Panc1 (cell line): ENCODE measurements at regions not wholly inside any gene's neighbourhood (a gene's known extent, or its start where the extent isn't known, plus 50 kb on each side); places are given as distances from the start of the nearest gene placed in this dataset.

Source experiments
- ATAC-seq: fragments of 200-7000 bp; cut with Tn5 transposase; 2 replicates; pipeline ENCODE4 v1.9.1; 2020; ENCODE audit warnings: mild to moderate bottlenecking, moderate library complexity
- BruUV-seq: library from RNA; stranded (reverse); fragments of 400-500 nt; replicated peaks from 2 replicates; lab custom pipeline; 2021; lab: Mats Ljungman, UMichigan
- CTCF ChIA-PET: fragments of 300-600 bp; sonication (Branson Sonifier 250); formaldehyde crosslinking; loops from one replicate; lab custom pipeline; 2022; ENCODE audit warnings: antibody characterized with exemption; lab: Charles Lee
- POLR2A ChIA-PET: fragments of 300-600 bp; sonication (Branson Sonifier 250); formaldehyde crosslinking; loops from one replicate; lab custom pipeline; 2022; ENCODE audit warnings: antibody characterized with exemption; lab: Charles Lee
- DNase-seq: peaks from one replicate; pipeline ENCODE4 v3.0.0-alpha.2; 2010; ENCODE audit warnings: low read depth, low spot score
- H3K27ac ChIP-seq: 2 replicates; pipeline ENCODE4 v1.5.1; 2011; ENCODE audit warnings: mild to moderate bottlenecking, low read length, inconsistent platforms
- H3K27me3 ChIP-seq: fragments of 200-500 bp; sonication (Bioruptor generic); 2 replicates; pipeline ENCODE4 v1.6.0; 2014; ENCODE audit warnings: low read length, inconsistent platforms; ENCODE audit not compliant: control insufficient read depth, insufficient read depth
- H3K36me3 ChIP-seq: fragments of 200-500 bp; sonication (Bioruptor generic); 2 replicates; pipeline ENCODE4 v1.5.1; 2014; ENCODE audit warnings: inconsistent platforms, mild to moderate bottlenecking, low read length, moderate library complexity; ENCODE audit not compliant: control insufficient read depth, insufficient read depth
- H3K4me1 ChIP-seq: 2 replicates; pipeline ENCODE4 v1.5.1; 2011; ENCODE audit warnings: inconsistent platforms, mild to moderate bottlenecking, low read length, moderate library complexity; ENCODE audit not compliant: control insufficient read depth, insufficient read depth
- H3K4me3 ChIP-seq, 2 experiments: 2 replicates each; pipeline ENCODE4 v1.5.1; 2011 to 2012; ENCODE audit warnings: low read depth in 2 of 2, low read length in 2 of 2, mild to moderate bottlenecking in 2 of 2, inconsistent platforms in 1 of 2, moderate library complexity in 1 of 2
- H3K9me3 ChIP-seq: fragments of 200-500 bp; sonication (Bioruptor generic); 2 replicates; pipeline ENCODE4 v1.5.1; 2014; ENCODE audit warnings: low read depth, mild to moderate bottlenecking, inconsistent platforms, low read length, moderate library complexity; ENCODE audit not compliant: control insufficient read depth, insufficient read depth
- POLR2AphosphoS5 ChIP-seq: IDR thresholded peaks from 2 replicates; pipeline ENCODE4 v1.6.1; 2012; ENCODE audit warnings: mild to moderate bottlenecking, low read depth, low read length, moderate library complexity
- SIN3A ChIP-seq: IDR thresholded peaks from 2 replicates; pipeline ENCODE4 v1.6.1; 2012; ENCODE audit warnings: low read depth, mild to moderate bottlenecking, low read length, moderate library complexity, borderline replicate concordance; ENCODE audit not compliant: insufficient read depth
- TCF7L2 ChIP-seq: IDR thresholded peaks from 2 replicates; pipeline ENCODE4 v1.6.1; 2011; ENCODE audit warnings: mild to moderate bottlenecking, low read depth, low read length, inconsistent platforms
- in situ Hi-C: cut with HindIII; loops from 2 replicates; pipeline ENCODE4 v1.10.0; 2016; ENCODE audit warnings: low sequenced_read_pairs, low pct_unique_long_range_greater_than_20kb
- intact Hi-C: fragments of 100-400 bp; cut with micrococcal nuclease; formaldehyde crosslinking; loops from one replicate; pipeline ENCODE4 v1.10.0; 2022; ENCODE audit not compliant: unreplicated experiment
- TF ChIP-seq, protein P1 (sequence below), 2 experiments: IDR thresholded peaks; 2 replicates each; pipeline ENCODE4 v1.6.1; 2011 to 2012; ENCODE audit warnings: low read depth in 2 of 2, control low read depth in 1 of 2, low read length in 1 of 2, mild to moderate bottlenecking in 1 of 2, moderate library complexity in 1 of 2; ENCODE audit not compliant: insufficient read depth in 1 of 2
- TF ChIP-seq, protein P2 (sequence below): fragments of 450-650 bp; IDR thresholded peaks from 2 replicates; pipeline ENCODE4 v1.5.1; 2017; ENCODE audit warnings: mild to moderate bottlenecking

DNA sequence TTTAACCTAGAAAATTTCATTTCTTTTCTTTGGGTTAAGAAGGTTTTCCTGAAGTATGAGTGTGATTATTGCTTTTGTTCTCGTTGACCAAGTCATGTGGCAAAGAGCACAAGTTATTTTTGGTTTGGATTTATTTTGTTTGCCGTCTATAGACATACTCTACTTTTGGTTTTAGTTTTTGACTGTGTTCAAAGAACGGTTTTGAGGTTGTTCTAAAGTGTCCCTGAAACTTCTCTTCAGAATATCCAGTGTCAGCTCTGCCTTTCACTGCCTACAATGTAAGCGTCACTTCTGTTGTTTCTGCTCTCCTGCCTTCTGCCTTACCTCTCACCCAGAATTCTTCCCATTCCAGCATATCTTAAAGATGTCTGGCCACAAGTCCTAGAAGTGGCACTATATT, 812.2 kb downstream of the C4orf33 start:
- BruUV-seq: no TSS peak
- Histone ChIP-seq H3K4me1 (no peaks in the 10 kb centered on the region), H3K27me3 (no peaks in the 10 kb centered on the region), H3K4me3 (no peak overlapping the region), H3K9me3 (no peaks in the 10 kb centered on the region), H3K36me3 (no peaks in the 10 kb centered on the region), H3K27ac (no peak overlapping the region)
- ChIA-PET POLR2A (no interaction called here), CTCF (no interaction called here)
- intact Hi-C loops (no loop called here), in situ Hi-C loops (no loop called here)
- no peak for TF ChIP-seq TCF7L2
- TF ChIP-seq SIN3A: no peak
- TF ChIP-seq, protein P1, sequence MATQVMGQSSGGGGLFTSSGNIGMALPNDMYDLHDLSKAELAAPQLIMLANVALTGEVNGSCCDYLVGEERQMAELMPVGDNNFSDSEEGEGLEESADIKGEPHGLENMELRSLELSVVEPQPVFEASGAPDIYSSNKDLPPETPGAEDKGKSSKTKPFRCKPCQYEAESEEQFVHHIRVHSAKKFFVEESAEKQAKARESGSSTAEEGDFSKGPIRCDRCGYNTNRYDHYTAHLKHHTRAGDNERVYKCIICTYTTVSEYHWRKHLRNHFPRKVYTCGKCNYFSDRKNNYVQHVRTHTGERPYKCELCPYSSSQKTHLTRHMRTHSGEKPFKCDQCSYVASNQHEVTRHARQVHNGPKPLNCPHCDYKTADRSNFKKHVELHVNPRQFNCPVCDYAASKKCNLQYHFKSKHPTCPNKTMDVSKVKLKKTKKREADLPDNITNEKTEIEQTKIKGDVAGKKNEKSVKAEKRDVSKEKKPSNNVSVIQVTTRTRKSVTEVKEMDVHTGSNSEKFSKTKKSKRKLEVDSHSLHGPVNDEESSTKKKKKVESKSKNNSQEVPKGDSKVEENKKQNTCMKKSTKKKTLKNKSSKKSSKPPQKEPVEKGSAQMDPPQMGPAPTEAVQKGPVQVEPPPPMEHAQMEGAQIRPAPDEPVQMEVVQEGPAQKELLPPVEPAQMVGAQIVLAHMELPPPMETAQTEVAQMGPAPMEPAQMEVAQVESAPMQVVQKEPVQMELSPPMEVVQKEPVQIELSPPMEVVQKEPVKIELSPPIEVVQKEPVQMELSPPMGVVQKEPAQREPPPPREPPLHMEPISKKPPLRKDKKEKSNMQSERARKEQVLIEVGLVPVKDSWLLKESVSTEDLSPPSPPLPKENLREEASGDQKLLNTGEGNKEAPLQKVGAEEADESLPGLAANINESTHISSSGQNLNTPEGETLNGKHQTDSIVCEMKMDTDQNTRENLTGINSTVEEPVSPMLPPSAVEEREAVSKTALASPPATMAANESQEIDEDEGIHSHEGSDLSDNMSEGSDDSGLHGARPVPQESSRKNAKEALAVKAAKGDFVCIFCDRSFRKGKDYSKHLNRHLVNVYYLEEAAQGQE (IDR thresholded peaks at IDR 0.05; ENCODE audit: insufficient read depth in 1 of 2, low read depth in 2 of 2, low read length in 1 of 2): no peak
- TF ChIP-seq, protein P2, sequence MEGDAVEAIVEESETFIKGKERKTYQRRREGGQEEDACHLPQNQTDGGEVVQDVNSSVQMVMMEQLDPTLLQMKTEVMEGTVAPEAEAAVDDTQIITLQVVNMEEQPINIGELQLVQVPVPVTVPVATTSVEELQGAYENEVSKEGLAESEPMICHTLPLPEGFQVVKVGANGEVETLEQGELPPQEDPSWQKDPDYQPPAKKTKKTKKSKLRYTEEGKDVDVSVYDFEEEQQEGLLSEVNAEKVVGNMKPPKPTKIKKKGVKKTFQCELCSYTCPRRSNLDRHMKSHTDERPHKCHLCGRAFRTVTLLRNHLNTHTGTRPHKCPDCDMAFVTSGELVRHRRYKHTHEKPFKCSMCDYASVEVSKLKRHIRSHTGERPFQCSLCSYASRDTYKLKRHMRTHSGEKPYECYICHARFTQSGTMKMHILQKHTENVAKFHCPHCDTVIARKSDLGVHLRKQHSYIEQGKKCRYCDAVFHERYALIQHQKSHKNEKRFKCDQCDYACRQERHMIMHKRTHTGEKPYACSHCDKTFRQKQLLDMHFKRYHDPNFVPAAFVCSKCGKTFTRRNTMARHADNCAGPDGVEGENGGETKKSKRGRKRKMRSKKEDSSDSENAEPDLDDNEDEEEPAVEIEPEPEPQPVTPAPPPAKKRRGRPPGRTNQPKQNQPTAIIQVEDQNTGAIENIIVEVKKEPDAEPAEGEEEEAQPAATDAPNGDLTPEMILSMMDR: no peak
- no peak for TF ChIP-seq POLR2AphosphoS5
- ATAC-seq: no peak
- DNase-seq: no peak

DNA sequence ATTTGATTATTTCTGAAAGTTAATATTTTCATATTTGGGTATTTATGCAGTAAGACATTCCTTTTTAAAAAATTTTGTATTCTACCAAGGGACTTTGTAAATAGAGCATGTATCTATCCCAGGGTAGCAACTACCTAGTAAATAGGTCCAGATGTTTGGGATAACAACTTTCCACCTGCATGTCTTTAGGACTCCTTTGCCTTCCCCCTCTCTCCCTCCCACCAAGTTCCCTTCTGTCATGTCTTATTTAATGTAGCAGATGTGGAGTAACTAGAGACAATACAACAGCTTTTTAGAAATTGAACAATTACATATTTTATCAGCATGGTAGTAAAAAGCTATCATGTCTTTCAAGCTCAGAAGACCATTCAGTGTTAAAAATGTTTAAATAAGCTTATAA, 821.0 kb downstream of the C4orf33 start:
- ATAC-seq (no peak), DNase-seq (no peak)
- intact Hi-C loops (no loop called here), in situ Hi-C loops (no loop called here)
- no peak overlapping the region for H3K27ac ChIP-seq
- CTCF ChIA-PET: no interaction called here
- no TSS peak for BruUV-seq
- POLR2A ChIA-PET: no interaction called here
- no peak overlapping the region for H3K4me3 ChIP-seq
- no peaks in the 10 kb centered on the region for H3K27me3 ChIP-seq
- H3K36me3 ChIP-seq: no peaks in the 10 kb centered on the region
- no peaks in the 10 kb centered on the region for H3K9me3 ChIP-seq
- no peak for TF ChIP-seq TCF7L2
- TF ChIP-seq POLR2AphosphoS5: no peak
- no peak for TF ChIP-seq SIN3A
- TF ChIP-seq, protein P2: no peak
- TF ChIP-seq, protein P1 (IDR thresholded peaks at IDR 0.05; ENCODE audit: insufficient read depth in 1 of 2, low read depth in 2 of 2, low read length in 1 of 2): no peak
- H3K4me1 ChIP-seq: no peaks in the 10 kb centered on the region
